Astrocyte (in vitro differentiated cells and primary cell): ENCODE measurements at regions not wholly inside any gene's neighbourhood (a gene's known extent, or its start where the extent isn't known, plus 50 kb on each side); places are given as distances from the start of the nearest gene placed in this dataset.

ENCODE experiments used
- DNase-seq: peaks from one replicate; pipeline ENCODE4 v3.0.0-alpha.2; 2010; ENCODE audit warnings: low read depth
- FAIRE-seq: peaks from 2 replicates; lab custom pipeline; 2011; peaks lifted over from hg19 to GRCh38; lab: Jason Lieb, UNC
- H2AFZ ChIP-seq: 2 replicates; pipeline ENCODE4 v1.6.0; 2012; ENCODE audit warnings: low read depth, low read length, inconsistent platforms
- H3K27ac ChIP-seq: 2 replicates; pipeline ENCODE4 v1.5.1; 2011; ENCODE audit warnings: low read depth, low read length, inconsistent platforms
- H3K27me3 ChIP-seq: 2 replicates; pipeline ENCODE4 v1.6.0; 2011; ENCODE audit warnings: low read length, inconsistent platforms; ENCODE audit not compliant: insufficient read depth
- H3K36me3 ChIP-seq: 2 replicates; pipeline ENCODE4 v1.5.1; 2011; ENCODE audit warnings: low read length, inconsistent platforms; ENCODE audit not compliant: insufficient read depth
- H3K4me1 ChIP-seq: 2 replicates; pipeline ENCODE4 v1.5.1; 2011; ENCODE audit warnings: low read length, inconsistent platforms; ENCODE audit not compliant: insufficient read depth
- H3K4me2 ChIP-seq: 2 replicates; pipeline ENCODE4 v1.6.0; 2012; ENCODE audit warnings: low read length, inconsistent platforms
- H3K4me3 ChIP-seq: 2 replicates; pipeline ENCODE4 v1.5.1; 2011; ENCODE audit warnings: low read depth, mild to moderate bottlenecking, low read length, inconsistent platforms; ENCODE audit not compliant: insufficient read depth
- H3K79me2 ChIP-seq: 2 replicates; pipeline ENCODE4 v1.6.0; 2012; ENCODE audit warnings: mild to moderate bottlenecking, low read length, inconsistent platforms; ENCODE audit not compliant: insufficient read depth
- H3K9ac ChIP-seq: 2 replicates; pipeline ENCODE4 v1.6.0; 2012; ENCODE audit warnings: mild to moderate bottlenecking, low read length, inconsistent platforms
- H3K9me3 ChIP-seq: 2 replicates; pipeline ENCODE4 v1.5.1; 2012; ENCODE audit warnings: low read depth, mild to moderate bottlenecking, low read length, inconsistent platforms; ENCODE audit not compliant: insufficient read depth
- H4K20me1 ChIP-seq: 2 replicates; pipeline ENCODE4 v1.6.0; 2012; ENCODE audit warnings: low read length, inconsistent platforms; ENCODE audit not compliant: insufficient read depth
- H3K27ac Mint-ChIP-seq: one replicate; pipeline ENCODE4 v1.8.0; 2021; ENCODE audit warnings: mild to moderate bottlenecking, mixed read lengths; ENCODE audit not compliant: unreplicated experiment
- H3K27me3 Mint-ChIP-seq: one replicate; pipeline ENCODE4 v1.8.0; 2021; ENCODE audit warnings: low read depth, mixed read lengths; ENCODE audit not compliant: unreplicated experiment
- H3K36me3 Mint-ChIP-seq: one replicate; pipeline ENCODE4 v1.8.0; 2021; ENCODE audit warnings: low read depth, mixed read lengths; ENCODE audit not compliant: unreplicated experiment
- H3K4me1 Mint-ChIP-seq: one replicate; pipeline ENCODE4 v1.8.0; 2021; ENCODE audit warnings: low read depth, mixed read lengths; ENCODE audit not compliant: unreplicated experiment
- H3K4me3 Mint-ChIP-seq: one replicate; pipeline ENCODE4 v1.8.0; 2021; ENCODE audit warnings: mild to moderate bottlenecking, moderate library complexity, mixed read lengths; ENCODE audit not compliant: unreplicated experiment
- H3K9me3 Mint-ChIP-seq: one replicate; pipeline ENCODE4 v1.8.0; 2021; ENCODE audit warnings: mild to moderate bottlenecking, mixed read lengths; ENCODE audit not compliant: unreplicated experiment
- EZH2 ChIP-seq: IDR thresholded peaks from 2 replicates; pipeline ENCODE4 v1.6.1; 2012; ENCODE audit warnings: mild to moderate bottlenecking, low read length, inconsistent platforms; ENCODE audit not compliant: insufficient read depth
- TF ChIP-seq, protein P1 (sequence below): IDR thresholded peaks from 2 replicates; pipeline ENCODE4 v1.5.1; 2011; ENCODE audit warnings: low read depth, mild to moderate bottlenecking, inconsistent platforms, low read length, moderate library complexity; ENCODE audit not compliant: insufficient read depth

DNA sequence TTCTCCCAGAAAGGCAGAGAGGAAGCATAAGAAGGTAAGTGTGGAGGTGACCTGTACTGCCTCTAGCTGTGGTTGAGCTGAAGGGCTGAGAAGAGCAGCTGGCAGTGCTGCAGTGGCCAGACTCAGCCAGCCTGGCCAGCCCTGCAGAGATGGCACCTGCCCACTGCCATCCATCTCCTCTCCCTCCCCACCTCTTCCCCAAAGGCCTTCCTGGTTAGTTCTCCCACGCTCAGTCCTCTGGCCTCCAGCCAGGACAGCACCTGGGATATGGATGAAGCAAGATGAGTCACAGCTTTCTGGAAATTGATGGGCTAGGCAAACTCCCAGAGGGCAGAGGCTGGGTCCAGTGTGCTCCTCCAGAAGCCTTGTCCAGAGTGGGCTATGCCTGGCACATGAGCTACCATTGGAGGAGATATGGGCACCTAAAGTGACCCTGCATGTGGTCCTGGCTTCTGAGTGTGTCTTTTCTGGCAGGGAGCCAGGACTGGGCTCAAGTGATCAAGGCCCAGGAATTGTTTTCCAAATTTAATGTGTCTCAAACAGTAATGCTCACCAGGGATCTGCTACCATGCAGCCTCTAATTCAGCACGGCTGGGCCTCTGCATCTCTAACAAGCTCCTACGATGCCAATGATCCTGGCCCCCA is 81.0 kb upstream of the CACUL1 start:
- Histone ChIP-seq H4K20me1 (no peaks in the 10 kb centered on the region), H3K4me3 (no peak overlapping the region), H2AFZ (no peak overlapping the region), H3K9ac (no peak overlapping the region), H3K27me3 (no peaks in the 10 kb centered on the region), H3K4me1 (no peaks in the 10 kb centered on the region), H3K9me3 (no peaks in the 10 kb centered on the region), H3K27ac (no peak overlapping the region), H3K4me2 (no peak overlapping the region), H3K36me3 (no peaks in the 10 kb centered on the region), H3K79me2 (no peaks in the 10 kb centered on the region)
- H3K36me3 Mint-ChIP-seq = peaks cover 4% of the 10 kb centered on the region
- peaks cover 24% of the 10 kb centered on the region for H3K4me1 Mint-ChIP-seq
- H3K27me3 Mint-ChIP-seq = peaks cover 11% of the 10 kb centered on the region
- no peak for TF ChIP-seq EZH2
- TF ChIP-seq, protein P1, sequence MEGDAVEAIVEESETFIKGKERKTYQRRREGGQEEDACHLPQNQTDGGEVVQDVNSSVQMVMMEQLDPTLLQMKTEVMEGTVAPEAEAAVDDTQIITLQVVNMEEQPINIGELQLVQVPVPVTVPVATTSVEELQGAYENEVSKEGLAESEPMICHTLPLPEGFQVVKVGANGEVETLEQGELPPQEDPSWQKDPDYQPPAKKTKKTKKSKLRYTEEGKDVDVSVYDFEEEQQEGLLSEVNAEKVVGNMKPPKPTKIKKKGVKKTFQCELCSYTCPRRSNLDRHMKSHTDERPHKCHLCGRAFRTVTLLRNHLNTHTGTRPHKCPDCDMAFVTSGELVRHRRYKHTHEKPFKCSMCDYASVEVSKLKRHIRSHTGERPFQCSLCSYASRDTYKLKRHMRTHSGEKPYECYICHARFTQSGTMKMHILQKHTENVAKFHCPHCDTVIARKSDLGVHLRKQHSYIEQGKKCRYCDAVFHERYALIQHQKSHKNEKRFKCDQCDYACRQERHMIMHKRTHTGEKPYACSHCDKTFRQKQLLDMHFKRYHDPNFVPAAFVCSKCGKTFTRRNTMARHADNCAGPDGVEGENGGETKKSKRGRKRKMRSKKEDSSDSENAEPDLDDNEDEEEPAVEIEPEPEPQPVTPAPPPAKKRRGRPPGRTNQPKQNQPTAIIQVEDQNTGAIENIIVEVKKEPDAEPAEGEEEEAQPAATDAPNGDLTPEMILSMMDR = no peak
- peaks cover 10% of the 10 kb centered on the region for H3K9me3 Mint-ChIP-seq
- DNase-seq (peak; percentile 37), FAIRE-seq (no peak)
- H3K27ac Mint-ChIP-seq = no peak overlapping the region
- no peak overlapping the region for H3K4me3 Mint-ChIP-seq

DNA sequence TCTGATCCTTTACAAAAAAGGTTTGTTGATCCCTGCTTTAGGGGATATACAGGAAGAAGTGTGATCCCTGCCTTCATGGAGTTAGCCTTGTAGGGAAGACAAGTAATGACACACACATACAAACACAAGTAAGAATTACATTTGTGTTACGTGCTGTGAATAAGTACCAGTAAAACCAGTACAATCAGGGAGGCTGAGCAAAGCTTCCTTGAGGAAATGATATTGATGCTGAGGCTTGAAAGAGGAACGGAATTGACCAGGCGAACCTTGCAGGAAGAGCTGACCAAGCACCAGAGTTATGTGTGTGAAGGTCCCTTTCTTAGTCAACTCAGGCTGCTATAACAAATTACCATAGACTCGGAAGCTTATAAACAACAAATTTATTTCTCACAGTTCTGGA is 83.6 kb upstream of the CACUL1 start:
- H3K27me3 Mint-ChIP-seq = no peaks in the 10 kb centered on the region
- Histone ChIP-seq H3K27me3 (no peaks in the 10 kb centered on the region), H3K9me3 (no peaks in the 10 kb centered on the region), H3K4me1 (no peaks in the 10 kb centered on the region), H3K4me2 (no peak overlapping the region), H4K20me1 (no peaks in the 10 kb centered on the region), H3K36me3 (no peaks in the 10 kb centered on the region), H2AFZ (no peak overlapping the region), H3K4me3 (no peak overlapping the region), H3K9ac (no peak overlapping the region), H3K79me2 (no peaks in the 10 kb centered on the region), H3K27ac (no peak overlapping the region)
- H3K9me3 Mint-ChIP-seq = peaks cover 10% of the 10 kb centered on the region
- no peak overlapping the region for H3K4me3 Mint-ChIP-seq
- peaks cover 4% of the 10 kb centered on the region for H3K36me3 Mint-ChIP-seq
- FAIRE-seq (no peak), DNase-seq (no peak)
- H3K4me1 Mint-ChIP-seq = peaks cover 21% of the 10 kb centered on the region
- TF ChIP-seq, protein P1 = no peak
- TF ChIP-seq EZH2 = no peak
- H3K27ac Mint-ChIP-seq = no peak overlapping the region

DNA sequence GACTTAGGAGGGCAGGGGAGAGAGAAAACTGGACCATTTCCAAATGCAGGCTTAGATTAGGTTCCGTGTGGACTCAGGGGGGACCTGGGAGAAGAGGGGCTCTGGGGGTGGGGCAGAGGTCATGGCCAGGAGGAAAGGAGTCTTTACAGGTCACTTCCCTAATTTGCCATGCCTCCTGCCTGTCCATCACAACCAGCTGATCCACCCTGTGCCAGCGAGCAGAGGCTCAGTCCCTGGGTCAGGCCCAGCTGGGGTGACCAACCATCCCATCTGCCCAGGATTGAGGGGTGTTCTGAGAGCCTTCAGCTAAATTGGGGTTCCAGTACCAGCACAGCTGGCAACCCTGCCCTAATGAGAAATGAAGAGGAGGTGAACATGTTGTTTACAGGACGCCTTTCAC is 84.6 kb upstream of the CACUL1 start:
- Histone ChIP-seq H3K9ac (no peak overlapping the region), H3K4me2 (no peak overlapping the region), H3K79me2 (no peaks in the 10 kb centered on the region), H3K4me3 (no peak overlapping the region), H2AFZ (no peak overlapping the region), H3K36me3 (no peaks in the 10 kb centered on the region), H3K9me3 (no peaks in the 10 kb centered on the region), H4K20me1 (no peaks in the 10 kb centered on the region), H3K4me1 (no peaks in the 10 kb centered on the region), H3K27me3 (no peaks in the 10 kb centered on the region), H3K27ac (no peak overlapping the region)
- Mint-ChIP-seq H3K27ac (no peak overlapping the region), H3K27me3 (no peaks in the 10 kb centered on the region), H3K9me3 (peaks cover 10% of the 10 kb centered on the region), H3K36me3 (peaks cover 4% of the 10 kb centered on the region), H3K4me1 (peaks cover 22% of the 10 kb centered on the region), H3K4me3 (no peak overlapping the region)
- DNase-seq (no peak), FAIRE-seq (no peak)
- no peak for TF ChIP-seq EZH2
